GM18498 (cell line): ENCODE measurements at regions not wholly inside any gene's neighbourhood (a gene's known extent, or its start where the extent isn't known, plus 50 kb on each side); places are given as distances from the start of the nearest gene placed in this dataset.
"Not testable (repeated sequence)": the region's sequence is repeated elsewhere in the genome, so short reads cannot be mapped to it uniquely, and the experiment has no call there.

Source experiments
- ATAC-seq: cut with Tn5 transposase; IDR thresholded peaks from one replicate; pipeline ENCODE4 v1.9.1; 2021; ENCODE audit warnings: mild to moderate bottlenecking, moderate library complexity; ENCODE audit not compliant: unreplicated experiment

DNA sequence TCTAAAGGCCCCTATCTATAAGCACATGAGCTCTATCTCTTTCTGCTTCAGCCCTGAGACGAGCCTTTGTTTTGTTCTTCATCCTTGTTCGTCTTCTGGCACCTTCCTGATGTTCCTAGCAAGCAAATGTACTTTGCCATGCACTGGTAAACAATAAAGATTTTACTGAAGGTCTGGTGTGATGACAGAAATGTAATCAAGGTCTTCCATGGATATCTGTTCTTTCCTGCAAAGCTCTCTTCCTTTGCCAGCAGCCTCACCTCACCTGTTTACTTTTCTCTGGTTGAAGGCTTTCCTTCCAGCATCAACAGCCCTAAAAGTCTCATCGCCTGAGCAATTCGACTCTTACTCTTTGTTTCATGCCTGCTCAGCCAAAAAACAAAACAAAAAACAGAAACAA lies 330.3 kb downstream of the PCNX1 start:
- no peak for ATAC-seq

- no peak for ATAC-seq
Observed at GRCh38 chr14:71238835-71239234, 331.6 kb downstream of the PCNX1 start.

DNA sequence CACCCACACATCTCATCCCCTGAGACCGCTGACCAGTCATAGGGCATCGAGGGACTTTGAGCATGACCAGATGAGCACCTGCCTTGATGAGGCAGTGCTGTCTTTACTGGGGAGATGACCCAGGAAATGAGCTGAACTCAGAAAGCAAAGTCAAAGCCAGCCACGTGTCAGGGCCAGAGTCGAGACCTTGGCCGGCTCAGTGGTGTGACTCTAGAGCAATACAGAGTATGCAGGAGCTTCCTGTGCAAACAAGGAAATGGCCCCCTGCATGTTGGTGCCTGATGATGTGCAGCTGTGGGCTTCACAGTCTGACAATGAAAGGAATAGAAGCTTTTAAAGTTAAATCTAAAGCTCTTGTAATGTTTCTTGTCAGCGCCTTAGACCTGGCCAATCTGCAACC lies 332.9 kb downstream of the PCNX1 start:
- ATAC-seq, result no peak

DNA sequence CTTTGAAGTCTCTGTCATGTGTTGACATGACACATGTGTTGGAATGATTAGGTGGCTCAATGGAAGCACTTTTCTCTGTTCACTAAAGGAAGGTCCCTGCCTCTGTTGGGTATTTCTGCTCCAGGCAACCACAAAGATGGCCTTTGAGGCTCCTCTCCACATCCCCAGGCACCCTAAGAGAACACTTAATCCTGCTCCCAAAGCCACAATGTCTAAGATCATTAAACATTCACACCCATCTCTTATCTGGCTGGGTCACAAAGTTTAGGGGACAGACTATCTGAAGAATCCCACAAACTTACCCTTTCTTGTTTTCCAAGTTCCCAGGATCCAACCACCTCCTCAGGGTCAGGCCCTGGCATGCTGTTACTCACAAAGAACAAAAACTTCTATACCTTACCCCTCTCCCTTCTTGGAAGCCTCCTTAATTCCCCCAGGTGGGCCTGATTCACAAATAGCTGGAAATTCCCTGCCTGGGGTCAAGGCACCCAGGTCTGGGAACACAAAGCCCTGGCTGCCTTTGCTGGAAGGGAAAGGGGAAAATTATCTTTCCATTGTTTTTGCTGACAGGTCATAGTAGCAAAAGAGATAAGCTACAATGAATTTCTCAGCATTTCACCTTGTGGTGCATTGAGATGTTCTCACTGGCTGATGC lies 333.7 kb downstream of the PCNX1 start:
- ATAC-seq, result no peak

GRCh38 chr14:71242237-71242748 lies 335.0 kb downstream of the PCNX1 start:
- no peak for ATAC-seq

- no peak for ATAC-seq
Observed at GRCh38 chr14:71243697-71244096, 336.4 kb downstream of the PCNX1 start.

GRCh38 chr14:71244341-71244740 lies 337.1 kb downstream of the PCNX1 start:
- ATAC-seq, result no peak

DNA sequence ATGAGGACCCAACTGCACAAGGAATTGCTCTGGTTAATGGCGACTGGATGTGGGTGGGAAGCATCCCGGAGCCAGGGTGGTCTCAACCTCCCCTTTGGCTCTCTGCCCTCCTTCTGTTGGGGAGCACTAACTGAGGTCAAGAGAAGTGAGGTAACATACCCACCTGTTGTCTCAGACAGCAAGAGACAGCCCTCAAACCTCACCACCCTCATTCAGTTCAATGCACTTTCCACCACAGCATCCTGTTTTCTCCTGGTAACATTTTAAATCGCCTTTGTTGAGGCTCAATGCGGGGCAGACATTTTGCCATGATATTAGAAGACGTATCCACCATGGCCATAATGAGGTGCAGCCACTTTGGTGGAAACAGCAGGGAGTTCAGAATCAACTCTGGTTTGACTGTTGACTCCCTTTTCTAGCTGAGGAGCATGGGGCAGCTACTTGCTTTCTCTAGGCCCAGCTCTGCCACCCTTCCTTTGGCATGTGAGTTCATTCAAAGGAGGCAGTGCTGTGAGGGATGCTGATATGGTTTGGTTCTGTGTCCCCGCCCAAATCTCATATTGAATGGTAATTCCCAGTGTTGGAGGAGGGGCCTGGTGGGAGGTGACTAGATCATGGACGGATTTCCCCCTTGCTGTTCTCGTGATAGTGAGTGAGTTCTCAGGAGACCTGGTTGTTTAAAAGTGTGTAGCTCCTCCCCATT lies 338.6 kb downstream of the PCNX1 start:
- ATAC-seq, result no peak

GRCh38 chr14:71246539-71246938 lies 339.3 kb downstream of the PCNX1 start:
- ATAC-seq, result no peak

GRCh38 chr14:71247106-71247505 lies 339.8 kb downstream of the PCNX1 start:
- no peak for ATAC-seq

- no peak for ATAC-seq
Observed at GRCh38 chr14:71248194-71248593, 340.9 kb downstream of the PCNX1 start.

DNA sequence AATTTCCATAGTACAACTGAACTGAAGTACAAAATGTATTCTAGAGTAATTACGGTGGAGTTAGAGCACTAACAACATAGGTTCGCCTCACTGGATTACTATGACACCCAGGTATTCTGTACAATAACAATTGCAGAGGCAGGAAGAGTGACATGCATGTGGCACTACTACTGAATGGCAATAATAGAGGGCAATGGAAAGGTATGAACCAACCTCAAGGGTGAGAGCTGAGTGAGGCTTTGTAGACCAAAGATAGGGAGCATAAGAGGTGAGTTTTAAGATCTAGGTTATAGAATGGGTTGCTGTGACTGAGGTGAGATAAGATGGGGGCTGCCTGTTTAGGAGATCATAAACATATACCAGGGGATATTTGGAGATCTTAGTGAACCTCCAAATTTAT lies 343.1 kb downstream of the PCNX1 start:
- no peak for ATAC-seq

DNA sequence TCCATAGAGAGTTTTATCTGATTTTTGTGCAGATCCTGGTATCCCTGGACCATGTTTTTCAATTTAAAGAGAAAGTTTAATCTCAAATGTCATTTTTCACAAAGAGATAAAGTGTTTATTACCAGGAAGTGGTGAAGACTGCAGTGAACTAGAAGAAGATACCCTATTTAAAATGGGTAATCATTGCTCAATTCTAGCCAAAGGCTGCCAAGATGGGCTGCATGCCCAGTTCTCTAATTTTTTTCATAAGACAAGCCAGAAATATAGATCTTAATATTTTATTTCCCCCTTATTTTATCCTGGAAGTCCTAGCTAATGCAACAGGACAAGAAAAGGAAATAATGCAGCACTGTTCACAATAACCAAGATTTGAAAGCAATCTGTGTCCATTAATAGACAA lies 343.5 kb downstream of the PCNX1 start:
- ATAC-seq, result no peak

GRCh38 chr14:71254091-71254719 lies 346.9 kb downstream of the PCNX1 start:
- ATAC-seq, result not testable (repeated sequence)

GRCh38 chr14:71261206-71261605 lies 353.9 kb downstream of the PCNX1 start:
- no peak for ATAC-seq

GRCh38 chr14:71262441-71262840 lies 355.2 kb downstream of the PCNX1 start:
- no peak for ATAC-seq

DNA sequence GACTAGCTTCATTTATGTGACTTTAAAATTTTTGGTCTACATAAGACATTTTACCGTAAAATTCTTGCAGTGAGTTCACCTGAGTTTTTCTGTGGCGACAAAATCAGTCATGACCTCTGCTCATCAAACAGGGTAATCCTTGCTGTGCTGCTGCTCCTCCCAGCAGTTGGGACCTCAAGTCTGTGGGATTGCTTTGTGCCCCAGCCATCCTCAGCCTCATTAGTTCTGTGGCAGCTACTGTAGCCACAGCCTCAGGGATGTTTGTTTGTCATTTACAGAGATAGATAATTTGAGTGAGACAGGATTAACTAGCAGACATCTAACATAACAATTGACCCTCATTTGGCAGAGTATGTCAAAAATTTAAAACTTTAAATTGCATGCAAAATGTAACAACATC lies 357.0 kb downstream of the PCNX1 start:
- no peak for ATAC-seq

DNA sequence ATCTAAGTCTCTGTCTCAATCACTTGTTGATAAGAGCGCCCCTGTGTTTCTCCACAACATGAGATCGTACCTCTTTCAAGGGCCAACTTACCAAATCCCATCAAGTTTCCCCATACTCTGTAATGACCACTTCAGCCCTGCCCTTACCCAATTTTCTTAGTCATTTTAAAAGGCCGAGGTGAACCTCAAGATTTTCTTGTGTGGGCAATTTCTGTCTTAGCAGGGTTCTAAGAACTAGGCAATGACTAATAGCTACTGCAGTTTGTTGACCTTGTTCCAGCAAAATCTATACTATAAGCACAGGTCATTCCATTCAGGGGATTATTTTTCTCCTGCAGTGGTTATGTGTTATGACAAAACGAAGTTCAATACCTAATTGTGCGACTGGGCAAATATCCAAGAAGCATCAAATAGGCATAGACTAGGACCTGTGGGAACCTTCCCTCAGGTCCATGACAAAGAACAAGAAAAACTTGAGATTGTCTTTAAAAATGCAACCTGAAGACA lies 359.8 kb downstream of the PCNX1 start:
- no peak for ATAC-seq

DNA sequence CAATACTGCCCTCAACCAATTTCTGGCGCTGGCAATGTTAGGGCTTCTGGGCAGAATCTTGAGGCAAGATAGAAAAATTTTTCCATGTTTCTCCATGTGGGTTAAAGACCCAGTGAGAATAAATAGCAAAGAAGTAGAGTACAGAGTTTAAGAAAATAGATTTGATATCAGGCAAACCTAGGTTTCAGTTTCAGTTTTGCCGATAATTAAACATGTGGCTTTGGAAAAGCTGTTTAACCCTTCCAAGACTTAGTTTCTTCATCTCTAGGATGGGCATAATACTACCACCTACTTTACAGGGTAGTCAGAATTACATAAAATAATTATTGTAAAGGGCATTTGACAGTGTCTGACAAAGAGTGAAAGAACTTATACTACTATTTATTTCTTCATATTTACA lies 360.4 kb downstream of the PCNX1 start:
- ATAC-seq, result no peak

DNA sequence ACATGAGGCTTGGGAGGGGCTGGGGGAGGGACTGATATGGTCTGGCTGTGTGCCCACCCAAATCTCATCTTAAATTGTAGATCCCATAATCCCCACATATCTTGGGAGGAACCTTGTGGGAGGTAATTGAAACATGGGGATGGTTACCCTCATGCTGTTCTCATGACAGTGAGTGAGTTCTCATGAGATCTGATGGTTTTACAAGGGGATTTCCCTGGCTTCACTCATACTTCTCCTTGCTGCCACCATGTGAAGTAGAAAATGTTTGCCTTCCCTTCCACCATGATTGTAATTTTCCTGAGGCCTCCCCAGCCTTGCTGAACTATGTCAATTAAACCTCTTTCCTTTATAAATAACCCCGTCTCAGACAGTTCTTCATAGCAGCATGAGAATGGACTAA lies 362.9 kb downstream of the PCNX1 start:
- ATAC-seq, result no peak

DNA sequence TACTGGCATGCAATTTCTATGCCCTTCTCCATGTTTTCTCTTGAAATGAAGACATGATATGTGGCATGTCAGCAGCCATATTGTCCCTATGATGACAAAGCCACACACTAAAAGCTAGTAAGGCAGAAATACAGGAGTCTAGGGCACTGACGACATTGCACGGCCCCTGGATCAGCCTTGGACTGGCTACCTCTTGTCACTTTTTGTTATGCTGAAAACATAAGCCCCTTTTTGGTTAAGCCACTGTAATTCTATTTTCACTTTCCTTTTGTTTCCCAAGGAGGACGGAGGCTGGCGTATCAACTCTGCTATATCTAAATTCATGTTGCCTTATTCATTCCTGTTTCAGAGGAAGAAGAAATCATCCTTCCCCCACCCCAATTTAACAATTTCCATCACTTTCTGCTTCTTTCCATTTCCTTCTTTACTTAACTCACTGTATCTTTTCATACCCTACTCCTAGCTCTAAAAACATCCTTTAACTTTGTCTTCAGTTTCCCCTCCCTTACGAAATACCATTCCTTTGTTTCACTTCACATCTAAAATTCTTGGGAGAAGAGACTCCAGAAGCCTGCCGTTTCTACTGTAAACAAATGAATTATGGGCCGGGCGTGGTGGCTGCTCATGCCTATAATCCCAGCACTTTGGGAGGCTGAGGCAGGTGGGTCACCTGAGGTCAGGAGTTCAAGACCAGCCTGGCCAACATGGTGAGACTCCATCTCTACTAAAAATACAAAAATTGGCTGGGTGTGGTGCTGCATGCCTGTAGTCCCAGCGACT lies 364.1 kb downstream of the PCNX1 start:
- no peak for ATAC-seq
